ENCODE measurements at regions not wholly inside any gene's neighbourhood (a gene's known extent, or its start where the extent isn't known, plus 50 kb on each side); places are given as distances from the start of the nearest gene placed in this dataset.

DNA sequence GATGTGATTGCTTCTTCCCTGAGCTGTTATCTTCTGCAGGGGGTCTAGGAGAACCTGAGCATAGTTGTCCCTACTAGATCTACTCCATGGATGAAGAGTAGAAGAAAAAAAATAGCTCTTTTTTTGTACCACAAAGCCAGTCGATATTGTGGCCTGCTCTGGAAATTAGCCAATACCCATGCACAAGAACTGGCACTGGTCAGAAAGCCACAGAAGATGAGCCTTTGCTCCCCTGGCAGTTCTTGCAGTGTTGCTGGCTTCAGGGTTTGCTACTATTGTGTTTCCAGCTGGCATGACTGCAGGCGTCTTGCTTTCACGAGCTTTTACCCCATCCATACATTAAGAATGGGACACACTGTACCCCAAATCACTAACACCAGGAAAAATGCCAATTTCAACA, 547.7 kb upstream of the KLF12 start:
- DNase-seq (ENCODE audit: low read depth in 2 of 2), result no peak

DNA sequence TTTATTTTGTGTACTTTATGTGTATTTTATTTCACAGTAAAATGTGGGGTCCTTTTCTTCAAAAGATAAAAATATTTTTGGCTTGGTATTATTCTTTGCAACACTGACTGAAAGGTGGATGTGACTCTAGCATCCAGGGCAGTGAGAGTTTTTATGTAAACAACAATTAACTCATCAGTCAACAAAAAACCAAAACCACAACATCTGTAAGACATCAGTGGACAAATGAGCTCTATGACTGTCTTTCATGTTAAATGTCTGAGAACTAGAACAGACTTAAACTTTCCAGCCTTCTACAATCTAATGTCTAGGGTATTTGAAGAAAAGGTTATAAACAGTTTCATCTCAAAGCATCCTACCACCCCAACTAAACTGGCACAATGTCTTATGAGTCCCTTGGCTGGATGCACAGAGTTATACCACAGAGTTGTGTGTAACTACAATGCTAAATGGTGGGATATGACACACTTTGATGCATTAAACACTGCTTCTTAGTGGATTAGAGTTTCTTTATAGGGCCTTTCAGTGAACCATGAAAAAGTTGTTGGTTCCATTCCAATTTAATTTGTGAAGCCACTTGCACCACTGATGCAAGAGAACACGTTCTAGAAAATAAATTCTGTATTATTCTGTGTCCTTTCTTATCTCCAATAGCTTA, 544.2 kb upstream of the KLF12 start:
- no peak for DNase-seq (ENCODE audit: low read depth in 2 of 2)

DNA sequence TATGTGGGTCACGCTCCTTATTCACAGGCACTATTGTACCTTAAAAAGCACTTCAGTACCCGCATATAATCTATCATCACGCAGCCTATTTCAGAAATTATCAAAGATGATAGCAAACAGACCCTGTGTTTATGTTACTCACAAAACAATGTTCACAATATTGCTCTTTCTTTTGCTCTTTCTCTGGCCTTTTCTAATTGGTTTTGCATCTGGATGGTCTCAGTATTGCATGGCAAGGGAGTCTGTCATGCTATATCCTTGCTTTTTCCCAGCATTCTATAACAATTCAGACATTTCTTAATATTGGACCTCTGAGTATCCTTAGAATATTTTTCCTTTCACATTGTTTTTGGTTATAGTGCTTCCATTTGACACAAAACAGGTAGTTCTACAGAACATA, 541.8 kb upstream of the KLF12 start:
- no peak for DNase-seq (ENCODE audit: low read depth in 2 of 2)

DNA sequence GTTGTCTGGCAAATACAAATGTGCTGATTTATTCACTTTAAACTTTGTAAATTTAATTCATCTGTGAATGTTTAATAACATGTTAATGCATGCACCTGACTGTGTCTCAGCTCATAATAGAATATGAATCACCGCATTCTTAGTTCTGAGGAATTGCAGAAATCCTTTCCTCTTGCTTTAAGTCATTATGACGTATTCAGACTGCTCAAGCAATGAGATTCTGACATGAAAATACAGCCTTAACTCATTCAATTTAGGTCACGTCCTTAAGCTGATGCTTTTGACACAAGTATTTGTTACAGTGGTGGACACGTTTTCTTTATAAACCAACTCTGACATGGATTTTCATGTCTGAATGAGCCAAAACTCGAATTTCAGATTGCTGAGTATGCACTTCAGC, 541.0 kb upstream of the KLF12 start:
- DNase-seq (ENCODE audit: low read depth in 2 of 2), result no peak

DNA sequence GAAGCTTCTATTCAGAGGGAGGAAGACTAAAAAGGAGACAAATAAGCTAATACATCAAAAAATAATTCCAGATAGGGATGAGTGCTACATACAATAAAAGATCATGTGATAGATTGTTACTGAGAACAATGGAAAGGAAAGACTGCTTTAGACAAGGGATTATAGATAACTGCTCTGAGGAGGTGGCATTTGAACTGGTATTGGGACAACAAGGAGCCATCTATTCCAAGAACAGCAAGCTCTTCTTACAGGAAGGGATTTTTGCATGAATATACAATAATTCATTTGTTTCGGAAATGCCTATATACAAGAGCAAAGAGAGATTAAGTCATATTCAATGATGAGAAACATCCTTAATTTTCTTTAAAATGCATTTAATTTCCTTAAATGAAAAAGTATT, 540.5 kb upstream of the KLF12 start:
- DNase-seq (ENCODE audit: low read depth in 2 of 2), result no peak

DNA sequence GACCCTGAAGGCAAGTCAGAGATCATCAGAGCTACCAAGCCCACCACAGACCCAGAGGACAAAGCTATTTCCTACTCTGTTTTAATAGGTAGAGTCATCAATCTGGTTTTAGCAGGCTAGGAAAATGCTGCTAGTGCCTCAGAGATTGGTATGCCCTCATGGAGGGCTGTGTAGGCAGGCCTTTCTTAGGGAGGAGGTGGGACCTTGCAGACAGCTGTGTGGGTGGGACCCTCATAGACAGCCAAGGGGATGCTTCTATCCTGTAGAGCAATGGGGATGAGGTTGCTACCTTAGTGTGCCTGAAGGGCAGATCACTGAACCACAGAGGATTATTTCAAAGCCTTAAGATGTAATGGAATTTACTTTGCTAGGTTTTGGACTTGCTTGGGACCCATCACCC, 534.9 kb upstream of the KLF12 start:
- DNase-seq (ENCODE audit: low read depth in 2 of 2), result no peak

DNA sequence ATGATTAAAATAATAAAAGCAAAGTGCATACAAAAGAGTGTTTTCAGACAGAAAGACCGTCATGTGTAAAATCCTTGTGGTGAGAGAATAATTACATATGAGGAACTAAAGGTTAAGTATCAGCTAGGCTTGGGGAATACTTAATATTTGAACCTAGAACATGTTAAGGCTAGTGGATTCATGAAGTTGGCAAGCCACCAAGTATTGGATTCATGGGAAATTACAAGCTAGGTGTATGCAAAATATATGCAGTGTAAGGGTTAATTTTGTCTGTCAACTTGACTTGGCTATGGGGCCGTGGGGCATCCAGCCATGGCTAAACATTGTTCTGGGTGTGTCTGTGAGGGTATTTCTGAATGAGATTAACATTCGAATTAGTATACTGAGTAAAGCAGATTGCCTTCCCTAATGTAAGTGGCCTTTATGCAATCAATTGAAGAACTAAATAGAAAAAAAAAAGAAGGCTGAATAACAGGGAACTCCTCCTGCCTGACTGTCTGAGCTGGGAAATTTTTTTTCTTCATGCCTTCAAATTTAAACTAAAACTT, 533.5 kb upstream of the KLF12 start:
- DNase-seq (ENCODE audit: low read depth in 2 of 2), result no peak

DNA sequence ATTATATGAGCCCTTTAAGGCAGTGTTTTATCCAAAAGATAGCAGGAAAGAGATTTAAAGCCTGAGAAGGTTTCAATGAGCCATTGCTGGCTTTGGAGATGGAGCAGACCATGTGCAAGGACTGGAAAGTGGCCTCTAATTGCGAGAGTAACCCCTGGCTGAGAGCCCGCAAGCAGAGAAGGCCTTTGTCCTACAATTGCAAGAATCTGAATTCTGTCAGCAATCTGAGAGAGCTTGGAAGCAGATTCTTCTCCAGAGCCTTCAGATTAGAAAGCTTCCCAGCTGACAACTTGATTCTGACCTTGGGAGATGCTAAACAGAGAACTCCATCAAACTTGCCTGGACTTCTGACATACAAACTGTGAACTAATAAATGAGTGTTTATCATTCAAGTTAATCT, 528.7 kb upstream of the KLF12 start:
- no peak for DNase-seq (ENCODE audit: low read depth in 2 of 2)

DNA sequence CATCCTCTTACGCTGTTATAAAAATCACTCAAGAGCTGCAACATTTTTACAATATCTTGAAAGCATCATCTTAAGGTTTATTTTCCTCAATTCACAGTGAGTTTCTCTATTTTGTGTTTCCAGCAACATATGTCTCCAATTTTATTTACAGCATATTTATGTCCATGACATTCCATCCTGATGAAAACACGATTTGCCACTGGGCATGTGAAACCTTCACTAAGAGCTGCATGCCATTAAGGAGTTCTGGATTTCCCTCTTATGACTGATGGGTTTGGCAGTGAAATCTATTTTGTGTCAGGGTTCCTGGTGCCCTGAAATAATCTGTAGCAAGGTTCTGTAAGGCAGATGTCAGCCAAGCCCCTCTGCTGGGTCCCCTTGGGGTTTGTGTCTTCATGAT, 527.6 kb upstream of the KLF12 start:
- DNase-seq (ENCODE audit: low read depth in 2 of 2), result no peak

DNA sequence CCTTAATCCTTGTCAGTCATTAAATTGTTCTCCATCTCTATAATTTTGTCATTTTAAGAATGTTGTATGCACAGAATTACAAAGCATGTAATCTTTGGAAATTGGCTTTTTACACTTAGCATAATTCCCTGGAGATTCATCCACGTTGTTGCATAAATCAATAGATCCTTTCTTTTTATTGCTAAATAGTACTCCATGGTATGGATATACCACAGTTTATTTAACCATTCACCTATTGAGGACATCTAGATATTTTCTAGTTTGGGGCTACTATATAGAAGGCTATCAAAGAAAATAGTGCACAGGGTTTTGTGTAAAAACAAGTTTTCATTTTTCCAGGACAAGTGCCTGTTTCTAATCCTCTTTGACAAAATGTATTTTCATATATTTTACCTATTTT, 523.6 kb upstream of the KLF12 start:
- DNase-seq (ENCODE audit: low read depth in 2 of 2), result no peak

DNA sequence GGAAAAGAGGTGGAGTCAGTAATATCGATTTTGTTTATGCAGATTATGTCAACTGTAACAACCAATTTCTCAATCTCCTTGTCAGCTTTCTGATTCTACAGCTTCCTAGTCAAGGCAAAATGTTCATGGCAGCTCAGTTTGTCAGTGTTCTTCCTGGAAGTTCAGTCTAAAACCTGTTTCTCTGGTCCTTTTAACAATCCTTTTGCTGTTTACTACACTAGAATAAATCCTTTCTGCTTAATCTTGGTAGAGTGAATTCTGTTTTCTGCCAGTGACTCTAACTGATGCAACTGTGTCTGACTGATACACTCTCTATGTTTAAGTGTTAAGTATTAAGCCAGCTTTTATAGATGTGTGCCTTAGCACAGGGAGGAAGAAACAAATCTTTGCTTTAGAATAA, 516.9 kb upstream of the KLF12 start:
- no peak for DNase-seq (ENCODE audit: low read depth in 2 of 2)

DNA sequence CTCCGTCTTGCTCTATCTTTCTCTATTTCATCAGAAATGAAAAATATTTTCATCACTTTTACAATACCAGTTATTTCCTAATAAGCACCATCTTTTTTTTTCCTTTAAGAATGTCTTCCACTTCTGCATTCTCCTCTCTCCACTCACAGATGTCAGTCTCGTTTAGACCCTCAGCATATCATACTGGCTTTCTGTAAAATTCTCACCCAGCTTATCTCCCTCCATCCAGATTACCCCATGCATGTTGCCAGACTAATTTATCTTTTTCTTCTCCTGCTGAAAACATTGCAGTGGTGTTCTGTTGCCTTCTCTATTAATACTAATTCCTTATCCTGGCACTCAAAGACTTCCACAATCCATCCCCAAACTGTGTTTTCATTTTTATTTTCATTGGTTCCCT, 513.8 kb upstream of the KLF12 start:
- DNase-seq (ENCODE audit: low read depth in 2 of 2), result no peak

DNA sequence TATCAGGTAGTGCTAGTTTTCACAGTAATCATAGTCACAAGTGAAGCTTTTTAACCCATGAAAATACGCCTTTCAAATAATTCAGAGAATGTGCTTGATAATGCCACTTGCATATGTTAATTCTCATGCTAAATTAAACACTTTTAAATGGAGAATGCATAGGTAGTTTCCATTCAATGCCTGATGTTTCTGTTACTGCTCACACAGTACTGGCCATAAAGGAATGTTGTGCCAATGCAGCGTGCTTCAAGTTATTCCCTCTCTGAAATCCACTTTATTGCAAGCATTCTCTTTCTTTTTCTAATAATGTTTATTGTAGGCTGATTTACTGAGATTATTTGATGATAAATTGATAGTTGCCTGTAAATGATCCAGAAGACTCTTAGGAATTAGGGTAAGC, 513.0 kb upstream of the KLF12 start:
- no peak for DNase-seq (ENCODE audit: low read depth in 2 of 2)

DNA sequence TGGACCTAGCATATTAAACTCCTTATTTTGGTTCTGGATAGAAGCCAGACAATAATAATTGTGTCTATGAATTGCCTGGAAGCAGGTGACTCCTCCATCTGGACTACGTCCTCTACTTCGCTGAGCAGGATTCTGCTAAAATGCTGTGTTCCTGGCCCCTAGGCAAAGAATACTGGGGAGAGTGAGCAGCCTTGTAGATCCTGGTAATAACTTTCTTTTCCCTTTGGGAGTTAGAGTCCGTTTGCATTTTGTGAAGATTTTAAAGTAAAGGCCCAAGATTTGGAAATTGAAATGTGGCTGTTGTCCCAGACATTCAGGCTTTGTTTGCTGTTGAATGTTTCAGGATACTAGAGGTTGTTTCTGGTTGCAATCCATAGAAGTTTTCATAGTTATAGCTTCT, 511.9 kb upstream of the KLF12 start:
- DNase-seq (ENCODE audit: low read depth in 2 of 2), result no peak

DNA sequence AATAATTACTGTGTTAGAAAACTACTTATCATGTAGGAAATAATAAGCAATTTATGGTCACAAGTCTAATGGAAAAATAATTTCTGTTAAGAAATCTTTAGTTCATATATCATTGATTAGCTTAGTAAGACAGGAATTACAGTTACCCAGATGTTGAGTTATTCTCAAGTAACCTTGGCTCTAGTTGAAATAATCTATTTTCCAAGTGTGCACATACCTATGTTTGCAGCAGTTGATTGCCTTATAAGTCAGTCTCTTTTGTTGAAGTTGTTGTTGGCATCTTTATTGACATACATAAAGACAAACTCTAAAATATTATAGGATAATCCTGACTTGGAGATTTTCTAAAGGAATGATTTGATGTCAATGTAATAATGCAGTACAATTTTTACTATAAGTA, 511.4 kb upstream of the KLF12 start:
- DNase-seq (ENCODE audit: low read depth in 2 of 2), result no peak

DNA sequence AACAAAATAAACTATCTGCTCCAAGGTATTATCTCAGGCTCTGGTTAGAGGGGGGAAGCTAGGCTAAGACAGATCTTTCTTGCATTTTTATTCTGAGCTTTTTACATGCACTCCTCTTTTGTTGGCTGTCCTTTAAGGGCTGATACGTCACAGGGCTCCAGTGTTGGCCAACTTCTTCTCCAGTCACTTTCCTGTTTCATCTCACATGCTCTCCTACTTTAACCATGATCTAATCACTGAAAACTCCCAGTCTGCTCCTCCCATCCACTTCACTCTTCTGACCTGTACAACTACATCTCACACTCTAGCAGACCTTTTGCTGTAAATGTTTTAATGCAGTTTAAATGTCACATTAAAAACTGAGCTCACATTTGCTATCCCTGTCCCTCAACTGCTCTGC, 510.0 kb upstream of the KLF12 start:
- no peak for DNase-seq (ENCODE audit: low read depth in 2 of 2)

DNA sequence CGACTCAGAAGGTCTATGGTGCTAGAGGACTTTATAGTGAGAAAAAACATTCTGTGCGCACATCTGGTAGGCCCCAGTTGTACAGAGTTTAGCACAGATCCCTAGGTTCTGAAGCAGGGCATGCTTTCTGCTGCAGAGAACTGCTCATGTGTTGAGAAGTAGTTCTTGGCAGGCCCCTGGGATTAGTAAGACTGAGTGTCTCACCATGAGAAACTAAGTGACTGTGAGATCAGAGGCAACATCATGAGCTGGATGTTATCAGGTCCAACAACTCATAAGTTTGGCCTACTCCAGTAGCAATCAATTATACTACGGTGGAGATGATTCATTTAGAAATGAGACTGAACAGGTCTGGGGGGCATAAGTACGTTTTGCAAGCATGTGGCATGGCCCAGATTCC, 507.4 kb upstream of the KLF12 start:
- DNase-seq (ENCODE audit: low read depth in 2 of 2), result no peak

DNA sequence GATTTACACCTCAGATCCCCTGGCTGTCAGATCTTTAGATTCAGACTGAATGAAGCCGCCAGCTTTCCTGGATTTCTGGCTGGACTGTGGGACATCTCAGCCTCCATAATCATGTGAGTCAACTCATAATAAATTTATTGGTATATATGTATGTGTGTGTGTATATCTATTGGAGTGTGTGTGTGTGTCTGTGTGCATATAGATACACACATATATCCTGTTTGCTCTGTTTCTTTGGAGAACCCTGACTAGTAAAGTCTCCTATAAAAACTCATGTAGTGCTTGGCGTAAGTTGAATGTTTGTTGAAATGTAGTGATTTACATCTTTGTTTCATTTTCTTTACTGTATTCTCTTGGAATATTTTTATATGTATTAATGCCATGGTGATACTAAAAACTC, 499.5 kb upstream of the KLF12 start:
- DNase-seq (ENCODE audit: low read depth in 2 of 2), result no peak

DNA sequence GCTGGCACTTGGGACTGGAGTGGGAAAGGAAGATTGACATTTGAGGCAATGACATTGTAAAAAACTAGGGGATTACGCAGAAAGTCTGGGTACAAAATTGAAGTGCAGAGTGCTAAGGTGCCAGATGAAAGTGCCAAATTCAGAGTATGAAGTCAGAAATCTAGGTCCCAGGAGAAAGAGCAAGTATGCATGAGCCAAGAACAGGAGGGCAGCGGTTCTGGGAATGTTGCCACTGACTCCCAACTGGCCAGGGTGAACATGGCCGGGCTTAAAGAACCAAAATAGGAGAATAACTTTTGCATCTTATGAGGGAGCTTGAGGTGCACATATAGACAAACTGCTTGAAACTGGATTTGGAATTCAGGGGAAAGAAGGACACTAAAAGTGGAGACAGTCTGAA, 495.8 kb upstream of the KLF12 start:
- DNase-seq (ENCODE audit: low read depth in 2 of 2), result no peak

DNA sequence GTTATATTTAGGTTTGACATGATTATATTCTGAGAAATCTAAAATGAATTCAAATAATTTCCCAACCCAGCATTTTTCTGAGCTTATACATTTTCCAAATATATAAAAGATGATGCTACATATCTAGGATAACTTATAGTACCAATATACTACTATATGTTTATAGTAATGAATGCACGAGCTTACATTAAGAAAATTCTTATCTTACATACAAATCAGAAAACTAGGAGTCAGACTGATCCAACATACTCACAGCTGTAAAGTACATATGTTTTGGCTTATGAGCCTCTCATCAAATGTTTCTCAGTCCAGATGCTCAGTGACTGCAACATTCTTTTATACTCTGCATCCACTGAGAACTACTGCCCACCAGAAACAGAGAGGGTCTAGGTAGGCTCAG, 491.3 kb upstream of the KLF12 start:
- no peak for DNase-seq (ENCODE audit: low read depth in 2 of 2)

DNA sequence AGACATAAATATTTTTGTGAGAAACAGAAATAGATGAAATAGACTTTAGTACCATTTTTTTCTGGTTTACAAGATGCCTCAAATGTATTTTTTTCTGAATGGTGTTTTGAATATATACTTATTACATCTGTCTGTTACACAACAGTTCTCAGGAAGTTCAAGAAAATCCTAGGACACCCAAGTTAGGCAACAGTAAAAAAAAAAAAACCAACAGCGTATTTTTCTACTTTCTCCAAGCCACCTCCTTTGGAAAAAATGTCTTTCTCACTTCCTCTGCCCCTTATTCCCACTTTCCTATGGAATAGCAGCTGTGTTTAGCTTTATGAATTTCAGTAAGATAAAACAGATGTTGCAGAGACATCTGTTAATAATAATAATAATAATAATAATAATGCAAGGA, 489.6 kb upstream of the KLF12 start:
- no peak for DNase-seq (ENCODE audit: low read depth in 2 of 2)

DNA sequence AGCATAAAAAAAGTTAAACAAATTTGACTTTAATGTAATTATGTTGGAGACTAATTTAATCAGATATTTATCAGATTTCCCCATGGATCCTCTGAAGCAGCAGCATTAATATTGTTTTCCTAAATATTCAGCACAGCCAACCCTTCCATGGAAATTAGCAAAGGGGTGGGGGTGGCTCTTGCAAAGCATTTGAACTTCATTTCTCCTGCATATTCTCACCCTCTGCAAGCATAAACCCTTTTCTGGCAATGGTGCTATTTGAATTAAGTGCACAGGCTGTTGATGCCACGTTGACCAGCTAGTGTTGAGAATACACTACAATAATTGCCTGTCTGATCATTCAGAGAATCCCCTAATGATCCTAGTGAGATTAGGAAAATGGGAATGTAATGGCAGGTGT, 488.1 kb upstream of the KLF12 start:
- DNase-seq (ENCODE audit: low read depth in 2 of 2), result no peak

DNA sequence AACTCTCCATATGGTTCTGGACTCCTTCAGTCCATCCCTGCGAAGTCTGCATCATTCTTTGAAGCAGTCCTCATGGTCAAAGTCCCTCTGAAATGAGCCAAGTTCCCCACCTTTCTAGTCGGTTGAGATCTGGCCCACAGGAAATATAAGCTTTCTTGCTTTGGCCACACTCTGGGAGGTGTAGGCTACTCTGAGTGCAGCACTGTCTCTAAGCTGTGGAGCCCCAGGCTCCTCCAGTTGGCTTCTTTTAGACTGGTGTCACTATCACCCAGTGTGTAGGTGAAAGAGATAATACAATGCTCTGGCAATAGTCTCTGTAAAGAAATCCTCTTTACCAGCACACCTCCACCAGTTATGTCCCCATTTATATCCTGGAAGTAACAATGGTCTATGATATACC, 486.5 kb upstream of the KLF12 start:
- DNase-seq (ENCODE audit: low read depth in 2 of 2), result no peak

DNA sequence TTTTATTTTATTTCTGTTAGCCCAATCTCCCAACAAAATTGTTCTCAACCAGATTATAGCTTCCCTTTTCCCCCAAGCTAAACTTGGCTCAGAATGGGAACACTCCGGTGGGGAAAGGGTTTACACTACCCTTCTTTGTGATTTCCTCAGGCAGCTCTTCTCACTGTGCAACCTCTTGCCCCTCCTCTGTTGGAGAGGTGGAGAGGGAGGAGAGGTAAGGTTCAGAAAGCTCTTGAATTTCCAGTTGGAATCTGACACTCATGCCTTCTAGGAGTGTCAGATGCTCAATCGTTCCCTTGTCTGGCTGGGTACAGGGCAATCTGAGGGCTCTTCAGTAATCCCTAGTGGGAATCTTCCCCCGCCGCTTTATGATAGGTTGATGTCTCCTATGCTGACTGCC, 486.1 kb upstream of the KLF12 start:
- no peak for DNase-seq (ENCODE audit: low read depth in 2 of 2)
